Esophagus squamous epithelium (tissue), 5 donors: ENCODE measurements at regions not wholly inside any gene's neighbourhood (a gene's known extent, or its start where the extent isn't known, plus 50 kb on each side); places are given as distances from the start of the nearest gene placed in this dataset.

Experiments used
- DNase-seq: peaks from one replicate; lab custom pipeline; 2025; lab: John Stamatoyannopoulos, UW
- H3K27ac ChIP-seq, 4 donors: fragments of 200-600 bp; sonication (generic); one replicate each; pipeline ENCODE4 v1.5.1; 2016 to 2019; ENCODE audit warnings: mild to moderate bottlenecking in 1 of 4
- H3K27me3 ChIP-seq, 4 donors: fragments of 200-600 bp; sonication (generic); 1 replicate in 3 of 4; 2 replicates in 1 of 4; pipeline versions ENCODE4 v1.5.1 to v1.6.0; 2017 to 2021; ENCODE audit warnings: antibody characterized with exemption in 1 of 4
- H3K36me3 ChIP-seq, 3 donors: fragments of 200-600 bp; sonication (generic); one replicate each; pipeline ENCODE4 v1.5.1; 2016 to 2019
- H3K4me1 ChIP-seq, 3 donors: fragments of 200-600 bp; sonication (generic); one replicate each; pipeline ENCODE4 v1.5.1; 2017 to 2019
- H3K4me3 ChIP-seq, 4 donors: fragments of 200-600 bp; sonication (generic); 1 replicate in 3 of 4; 2 replicates in 1 of 4; pipeline ENCODE4 v1.5.1; 2016 to 2019; ENCODE audit warnings: mild to moderate bottlenecking in 2 of 4, moderate library complexity in 1 of 4
- H3K9me3 ChIP-seq, 3 donors: fragments of 200-600 bp; sonication (generic); one replicate each; pipeline ENCODE4 v1.5.1; 2016 to 2019
- POLR2A ChIP-seq, 4 donors: fragments of 450-650 bp; IDR thresholded peaks; one replicate each; pipeline ENCODE4 v1.6.1; 2017; ENCODE audit warnings: antibody characterized with exemption in 4 of 4, mild to moderate bottlenecking in 4 of 4, moderate library complexity in 3 of 4
- WGBS, 2 donors: methylation state at CpG; one replicate each; pipeline ENCODE4 v1.1.5; 2018; 5-methylcytosine and 5-hydroxymethylcytosine counted together
- intact Hi-C: fragments of 100-400 bp; cut with DNase I; formaldehyde crosslinking; loops from one replicate; pipeline ENCODE4 v1.15.0; 2022
- TF ChIP-seq, protein P1 (sequence below), 6 experiments: fragments of 450-650 bp in 4 of 6; fragments of 200-600 bp in 2 of 6; sonication (generic) in 2 of 6; IDR thresholded peaks; one replicate each; pipeline ENCODE4 v1.5.1; 2016 to 2019; ENCODE audit warnings: antibody characterized with exemption in 6 of 6, mild to moderate bottlenecking in 4 of 6, moderate library complexity in 4 of 6
- donor health status: DM: yes; HTN: yes; CAD: no.

DNA sequence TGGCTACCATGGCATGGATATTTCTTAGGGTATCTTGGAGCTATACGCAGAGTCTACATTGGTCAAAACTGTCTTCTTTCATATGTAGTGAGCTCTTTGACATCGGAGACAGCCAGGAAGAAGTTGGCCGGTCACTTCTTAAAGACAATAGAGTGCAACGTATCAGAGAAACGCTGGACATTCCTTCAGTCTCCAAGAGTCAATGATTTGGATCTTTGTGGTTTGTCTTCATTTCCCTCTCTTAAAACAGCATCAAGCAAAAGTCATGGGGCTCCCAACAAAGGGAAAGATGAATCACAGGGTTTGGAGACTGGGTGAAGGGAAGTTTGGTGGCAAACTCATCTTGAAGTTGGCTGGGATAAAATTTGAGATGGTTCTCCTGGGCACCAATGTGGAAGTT is 320.1 kb downstream of the AGTPBP1 start:
- Histone ChIP-seq H3K27me3 (peaks cover 0 to 37% (median 0%) of the 10 kb centered on the region in 4 donors), H3K4me1 (no peaks in the 10 kb centered on the region), H3K9me3 (no peaks in the 10 kb centered on the region), H3K4me3 (no peak overlapping the region), H3K27ac (no peak overlapping the region), H3K36me3 (no peaks in the 10 kb centered on the region)
- TF ChIP-seq, protein P1, sequence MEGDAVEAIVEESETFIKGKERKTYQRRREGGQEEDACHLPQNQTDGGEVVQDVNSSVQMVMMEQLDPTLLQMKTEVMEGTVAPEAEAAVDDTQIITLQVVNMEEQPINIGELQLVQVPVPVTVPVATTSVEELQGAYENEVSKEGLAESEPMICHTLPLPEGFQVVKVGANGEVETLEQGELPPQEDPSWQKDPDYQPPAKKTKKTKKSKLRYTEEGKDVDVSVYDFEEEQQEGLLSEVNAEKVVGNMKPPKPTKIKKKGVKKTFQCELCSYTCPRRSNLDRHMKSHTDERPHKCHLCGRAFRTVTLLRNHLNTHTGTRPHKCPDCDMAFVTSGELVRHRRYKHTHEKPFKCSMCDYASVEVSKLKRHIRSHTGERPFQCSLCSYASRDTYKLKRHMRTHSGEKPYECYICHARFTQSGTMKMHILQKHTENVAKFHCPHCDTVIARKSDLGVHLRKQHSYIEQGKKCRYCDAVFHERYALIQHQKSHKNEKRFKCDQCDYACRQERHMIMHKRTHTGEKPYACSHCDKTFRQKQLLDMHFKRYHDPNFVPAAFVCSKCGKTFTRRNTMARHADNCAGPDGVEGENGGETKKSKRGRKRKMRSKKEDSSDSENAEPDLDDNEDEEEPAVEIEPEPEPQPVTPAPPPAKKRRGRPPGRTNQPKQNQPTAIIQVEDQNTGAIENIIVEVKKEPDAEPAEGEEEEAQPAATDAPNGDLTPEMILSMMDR (IDR thresholded peaks at IDR 0.05), result no peak
- no peak for TF ChIP-seq POLR2A (IDR thresholded peaks at IDR 0.05)
- DNase-seq, result no peak
- 87 to 94% methylated on average over 5 of the region's 5 CpGs for WGBS, 2 donors
- intact Hi-C loops, result no loop called here

DNA sequence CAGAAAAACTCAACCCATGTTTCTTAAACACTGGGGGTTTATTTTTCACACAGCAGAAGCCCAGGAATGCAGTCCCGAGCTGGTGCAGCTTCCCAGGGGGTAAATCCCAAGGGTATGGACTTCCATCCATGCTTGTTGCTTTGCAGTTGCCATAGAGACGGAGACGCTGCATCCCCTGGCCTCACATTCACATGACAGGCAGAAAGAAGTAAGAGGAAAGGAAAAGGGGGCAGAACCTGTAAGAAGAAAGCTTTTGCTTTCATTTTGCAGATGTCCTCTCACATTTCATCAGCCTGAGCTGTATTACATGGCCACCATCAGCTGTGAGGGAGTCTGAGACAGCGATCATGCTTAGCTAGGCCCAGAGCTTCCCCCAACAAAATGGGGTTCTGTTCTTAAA is 321.0 kb downstream of the AGTPBP1 start:
- Histone ChIP-seq H3K4me3 (no peak overlapping the region), H3K9me3 (no peaks in the 10 kb centered on the region), H3K4me1 (no peaks in the 10 kb centered on the region), H3K36me3 (no peaks in the 10 kb centered on the region), H3K27ac (no peak overlapping the region), H3K27me3 (peaks cover 0 to 37% (median 0%) of the 10 kb centered on the region in 4 donors)
- DNase-seq, result no peak
- 43 to 57% methylated on average over 4 of the region's 4 CpGs for WGBS, 2 donors
- intact Hi-C loops, result no loop called here
- TF ChIP-seq, protein P1 (IDR thresholded peaks at IDR 0.05), result no peak
- TF ChIP-seq POLR2A (IDR thresholded peaks at IDR 0.05), result no peak

DNA sequence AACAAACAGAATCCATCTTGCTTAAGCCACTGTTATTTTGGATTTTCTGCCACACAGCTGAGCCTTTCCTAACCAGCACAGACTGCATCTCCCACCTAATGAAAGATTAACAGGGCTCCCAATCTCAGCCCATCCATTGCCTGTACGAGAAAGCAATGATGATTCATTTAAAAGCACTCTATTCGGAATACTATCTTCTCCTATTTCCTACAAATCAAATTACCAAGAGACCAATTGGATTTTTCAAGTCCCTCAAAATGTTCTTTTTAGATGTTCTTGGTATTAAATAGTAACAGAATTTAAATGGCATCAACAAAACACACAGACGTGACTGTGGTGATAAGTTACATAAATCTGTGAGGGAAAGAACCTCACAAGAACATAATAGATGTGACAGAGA is 324.1 kb downstream of the AGTPBP1 start:
- Histone ChIP-seq H3K36me3 (no peaks in the 10 kb centered on the region), H3K4me1 (no peaks in the 10 kb centered on the region), H3K27ac (no peak overlapping the region), H3K27me3 (peaks cover 0 to 39% (median 0%) of the 10 kb centered on the region in 4 donors), H3K4me3 (no peak overlapping the region), H3K9me3 (no peaks in the 10 kb centered on the region)
- 56 to 83% methylated on average over 3 of the region's 3 CpGs for WGBS, 2 donors
- no peak for TF ChIP-seq POLR2A (IDR thresholded peaks at IDR 0.05)
- TF ChIP-seq, protein P1 (IDR thresholded peaks at IDR 0.05), result no peak
- DNase-seq, result no peak
- intact Hi-C loops, result no loop called here

DNA sequence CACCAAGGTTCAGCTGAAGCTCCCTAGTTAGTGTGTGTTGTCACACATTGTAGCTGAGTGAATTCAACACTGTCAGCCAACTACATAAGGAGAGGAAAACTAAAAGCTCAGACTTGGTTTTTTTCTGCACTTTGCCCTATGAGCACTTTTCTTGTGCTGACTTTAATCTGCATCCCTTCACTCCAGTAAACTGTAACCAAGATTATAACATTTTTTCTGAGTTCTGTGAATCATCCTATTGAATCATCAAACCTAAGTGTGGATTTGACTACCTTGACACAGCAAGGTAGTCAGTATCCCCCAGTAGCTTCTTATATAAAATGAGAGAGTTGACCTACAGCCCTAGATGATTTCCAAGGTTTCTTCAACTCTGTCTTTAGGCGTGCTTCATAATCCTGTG is 325.0 kb downstream of the AGTPBP1 start:
- Histone ChIP-seq H3K9me3 (no peaks in the 10 kb centered on the region), H3K27ac (no peak overlapping the region), H3K4me3 (no peak overlapping the region), H3K4me1 (no peaks in the 10 kb centered on the region), H3K27me3 (peaks cover 0 to 39% (median 0%) of the 10 kb centered on the region in 4 donors), H3K36me3 (no peaks in the 10 kb centered on the region)
- intact Hi-C loops, result no loop called here
- 44 to 71% methylated on average over 1 of the region's 1 CpG for WGBS, 2 donors
- no peak for DNase-seq
- TF ChIP-seq, protein P1 (IDR thresholded peaks at IDR 0.05), result no peak
- no peak for TF ChIP-seq POLR2A (IDR thresholded peaks at IDR 0.05)

DNA sequence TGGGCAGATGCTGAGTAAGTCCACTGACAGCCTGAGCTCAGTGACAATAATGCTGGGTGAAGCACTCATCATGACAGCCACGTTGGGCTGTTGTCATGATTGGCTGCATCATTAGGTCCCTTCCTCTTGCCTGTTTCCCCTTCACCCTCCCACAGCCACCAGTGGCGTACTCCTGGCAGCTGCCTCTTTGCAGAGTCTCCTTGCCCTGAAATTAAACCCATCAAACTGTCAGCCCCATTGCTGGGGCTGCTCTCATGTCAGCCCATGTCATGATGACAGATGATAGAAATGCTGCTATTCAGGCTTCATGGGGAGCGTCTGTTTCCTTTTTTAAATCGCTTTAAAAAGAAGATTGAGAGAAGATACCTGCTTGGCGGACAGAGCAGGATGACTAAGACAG is 327.4 kb downstream of the AGTPBP1 start:
- intact Hi-C loops, result no loop called here
- no peak for DNase-seq
- H3K4me1 ChIP-seq, result no peaks in the 10 kb centered on the region
- H3K27me3 ChIP-seq, result peaks cover 0 to 39% (median 0%) of the 10 kb centered on the region in 4 donors
- no peaks in the 10 kb centered on the region for H3K9me3 ChIP-seq
- WGBS, 2 donors, result 66% methylated on average over 3 to 5 of the region's 5 CpGs
- no peak overlapping the region for H3K4me3 ChIP-seq
- TF ChIP-seq, protein P1 (IDR thresholded peaks at IDR 0.05), result no peak
- no peak for TF ChIP-seq POLR2A (IDR thresholded peaks at IDR 0.05)
- H3K36me3 ChIP-seq, result no peaks in the 10 kb centered on the region
- H3K27ac ChIP-seq, result no peak overlapping the region
